Upper lobe of right lung (tissue), 1 donor: ENCODE measurements at regions not wholly inside any gene's neighbourhood (a gene's known extent, or its start where the extent isn't known, plus 50 kb on each side); places are given as distances from the start of the nearest gene placed in this dataset.
A peak's percentile ranks its signal among the peaks of the same experiment; 100 is the strongest.

Source experiments
- ATAC-seq: fragments of 200-7000 bp; cut with Tn5 transposase; one replicate; pipeline ENCODE4 v1.9.1; 2020; ENCODE audit warnings: mild to moderate bottlenecking, moderate library complexity
- DNase-seq: peaks from one replicate; pipeline ENCODE4 v3.0.0-alpha.2; 2020
- H3K27ac ChIP-seq: fragments of 200-600 bp; one replicate; pipeline ENCODE4 v1.8.0; 2022
- H3K27me3 ChIP-seq: fragments of 200-600 bp; one replicate; pipeline ENCODE4 v1.8.0; 2022; ENCODE audit warnings: mild to moderate bottlenecking
- H3K36me3 ChIP-seq: fragments of 200-600 bp; one replicate; pipeline ENCODE4 v1.8.0; 2022
- H3K4me1 ChIP-seq: fragments of 200-600 bp; one replicate; pipeline ENCODE4 v1.8.0; 2022
- H3K4me3 ChIP-seq: fragments of 200-600 bp; one replicate; pipeline ENCODE4 v1.8.0; 2022; ENCODE audit warnings: mild to moderate bottlenecking
- H3K9me3 ChIP-seq: fragments of 200-600 bp; one replicate; pipeline ENCODE4 v1.8.0; 2022
- intact Hi-C: fragments of 100-400 bp; cut with DNase I; formaldehyde crosslinking; loops from one replicate; pipeline ENCODE4 v1.11.0; 2022
- TF ChIP-seq, protein P1 (sequence below): fragments of 200-600 bp; IDR thresholded peaks from one replicate; pipeline ENCODE4 v1.8.0; 2022; ENCODE audit warnings: antibody characterized with exemption
- donor health status: DM: no; HTN: yes; CAD: no; lungs with severe emphysema.

DNA sequence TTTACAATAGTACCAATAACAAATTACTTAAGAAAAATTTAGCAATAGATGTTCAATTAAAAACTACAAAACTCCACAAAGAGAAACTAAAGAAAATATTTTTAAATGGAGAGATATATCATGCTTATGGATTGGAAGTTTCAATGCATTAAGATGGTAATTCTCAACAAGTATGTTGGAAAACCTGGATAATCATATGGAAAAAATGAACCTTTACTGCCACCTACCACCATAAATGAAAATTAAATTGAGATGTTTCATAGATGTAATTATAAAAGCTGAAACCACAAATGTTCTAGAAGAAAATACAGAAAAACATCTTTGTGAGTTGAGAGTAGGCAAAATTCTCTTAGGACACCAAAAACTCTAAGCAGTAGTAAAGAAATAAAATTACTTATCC lies 121.7 kb downstream of the ANKRD18B start:
- intact Hi-C loops, result no loop called here
- TF ChIP-seq, protein P1, sequence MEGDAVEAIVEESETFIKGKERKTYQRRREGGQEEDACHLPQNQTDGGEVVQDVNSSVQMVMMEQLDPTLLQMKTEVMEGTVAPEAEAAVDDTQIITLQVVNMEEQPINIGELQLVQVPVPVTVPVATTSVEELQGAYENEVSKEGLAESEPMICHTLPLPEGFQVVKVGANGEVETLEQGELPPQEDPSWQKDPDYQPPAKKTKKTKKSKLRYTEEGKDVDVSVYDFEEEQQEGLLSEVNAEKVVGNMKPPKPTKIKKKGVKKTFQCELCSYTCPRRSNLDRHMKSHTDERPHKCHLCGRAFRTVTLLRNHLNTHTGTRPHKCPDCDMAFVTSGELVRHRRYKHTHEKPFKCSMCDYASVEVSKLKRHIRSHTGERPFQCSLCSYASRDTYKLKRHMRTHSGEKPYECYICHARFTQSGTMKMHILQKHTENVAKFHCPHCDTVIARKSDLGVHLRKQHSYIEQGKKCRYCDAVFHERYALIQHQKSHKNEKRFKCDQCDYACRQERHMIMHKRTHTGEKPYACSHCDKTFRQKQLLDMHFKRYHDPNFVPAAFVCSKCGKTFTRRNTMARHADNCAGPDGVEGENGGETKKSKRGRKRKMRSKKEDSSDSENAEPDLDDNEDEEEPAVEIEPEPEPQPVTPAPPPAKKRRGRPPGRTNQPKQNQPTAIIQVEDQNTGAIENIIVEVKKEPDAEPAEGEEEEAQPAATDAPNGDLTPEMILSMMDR, result no peak
- Histone ChIP-seq H3K27me3 (peaks cover 7% of the 10 kb centered on the region), H3K9me3 (no peaks in the 10 kb centered on the region), H3K4me3 (no peak overlapping the region), H3K27ac (no peak overlapping the region), H3K4me1 (no peaks in the 10 kb centered on the region), H3K36me3 (no peaks in the 10 kb centered on the region)
- DNase-seq, result no peak
- ATAC-seq, result no peak

DNA sequence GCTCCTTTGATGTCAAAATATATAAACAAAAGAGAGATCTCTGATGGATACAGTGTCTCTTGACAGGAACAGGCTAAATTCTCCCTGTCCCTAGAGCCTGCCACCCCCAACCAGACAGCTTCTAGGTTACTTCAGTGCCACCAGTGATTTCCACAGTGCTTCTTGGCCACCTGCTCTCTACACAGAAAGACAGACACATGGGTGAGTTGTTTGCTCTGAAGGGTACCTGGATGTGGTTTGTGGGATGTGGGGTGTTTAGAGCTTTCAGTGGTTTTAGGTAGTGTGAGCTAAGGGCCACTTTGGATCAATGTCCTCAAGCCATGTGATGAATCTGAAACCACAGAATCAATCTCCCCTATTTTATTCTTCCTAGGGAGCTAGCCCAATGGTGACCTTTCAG lies 125.4 kb downstream of the ANKRD18B start:
- DNase-seq, result no peak
- TF ChIP-seq, protein P1, result no peak
- H3K27ac ChIP-seq, result no peak overlapping the region
- H3K36me3 ChIP-seq, result no peaks in the 10 kb centered on the region
- intact Hi-C loops, result no loop called here
- H3K4me3 ChIP-seq, result no peak overlapping the region
- H3K27me3 ChIP-seq, result no peaks in the 10 kb centered on the region
- H3K4me1 ChIP-seq, result no peaks in the 10 kb centered on the region
- no peak for ATAC-seq
- no peaks in the 10 kb centered on the region for H3K9me3 ChIP-seq

DNA sequence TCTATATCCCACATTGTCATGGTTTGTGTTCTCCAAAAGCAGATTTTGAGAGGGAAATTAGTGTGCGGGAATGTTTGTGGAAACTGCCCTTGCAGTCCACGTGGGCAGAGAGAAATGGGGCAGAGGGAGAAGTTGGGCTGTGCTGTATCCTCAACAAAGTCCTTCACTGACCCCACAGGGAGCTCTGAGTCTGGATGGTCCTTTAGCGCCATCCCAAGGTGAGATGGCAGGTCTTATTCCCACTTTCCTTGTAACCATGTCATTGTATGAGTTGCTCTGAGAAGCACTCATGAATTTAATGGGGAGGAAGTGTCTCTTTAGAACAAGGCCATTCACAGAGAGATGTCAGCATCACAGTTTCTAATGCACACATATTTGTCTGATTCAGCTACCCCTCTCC lies 127.1 kb downstream of the ANKRD18B start:
- Histone ChIP-seq H3K4me3 (no peak overlapping the region), H3K27ac (no peak overlapping the region), H3K9me3 (no peaks in the 10 kb centered on the region), H3K27me3 (no peaks in the 10 kb centered on the region), H3K36me3 (no peaks in the 10 kb centered on the region), H3K4me1 (no peaks in the 10 kb centered on the region)
- TF ChIP-seq, protein P1, result no peak
- intact Hi-C loops, result no loop called here
- ATAC-seq (no peak), DNase-seq (no peak)

DNA sequence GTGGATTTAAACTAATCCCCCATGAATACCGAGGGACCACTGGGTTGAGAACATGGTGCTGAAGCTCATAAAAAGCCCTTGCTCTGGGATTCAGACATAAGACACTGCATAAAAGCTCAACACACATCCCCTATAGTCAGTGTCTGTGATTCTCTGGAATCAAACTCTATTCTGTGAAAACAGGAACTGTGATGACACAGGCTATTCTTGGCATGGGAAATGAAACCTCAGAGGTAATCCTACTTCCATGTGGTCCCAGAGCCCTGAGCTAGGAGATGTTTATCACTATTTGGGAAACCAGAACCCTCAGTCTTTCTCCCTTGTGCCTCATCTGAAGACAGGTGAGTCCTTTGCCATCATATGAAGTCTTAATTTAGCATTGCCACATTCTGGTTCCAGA lies 135.4 kb upstream of the PRSS3 start:
- Histone ChIP-seq H3K27ac (no peak overlapping the region), H3K4me3 (no peak overlapping the region), H3K27me3 (no peaks in the 10 kb centered on the region), H3K9me3 (no peaks in the 10 kb centered on the region), H3K4me1 (no peaks in the 10 kb centered on the region), H3K36me3 (no peaks in the 10 kb centered on the region)
- intact Hi-C loops, result no loop called here
- TF ChIP-seq, protein P1, result no peak
- DNase-seq, result no peak
- peak; percentile 61 for ATAC-seq

DNA sequence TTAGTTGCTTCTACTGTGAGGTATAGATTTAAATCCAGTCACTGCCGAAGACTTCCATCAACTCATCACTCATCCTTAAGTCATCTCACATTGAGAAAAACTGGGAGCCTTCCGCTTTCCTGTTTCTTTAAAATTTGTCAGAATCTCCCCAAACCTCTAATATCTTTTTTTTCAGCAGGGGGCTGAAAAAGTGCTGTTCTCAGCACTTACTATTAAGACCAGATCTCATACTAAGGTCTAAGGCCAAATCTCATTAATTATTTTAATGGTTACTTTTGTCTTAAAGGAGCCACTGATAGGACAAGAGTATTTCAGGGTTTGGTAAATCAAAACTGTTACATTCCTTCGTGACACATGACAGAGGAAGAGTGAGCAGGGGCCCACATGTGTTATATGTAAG lies 134.6 kb upstream of the PRSS3 start:
- intact Hi-C loops, result no loop called here
- Histone ChIP-seq H3K27me3 (peaks cover 5% of the 10 kb centered on the region), H3K4me1 (no peaks in the 10 kb centered on the region), H3K9me3 (no peaks in the 10 kb centered on the region), H3K36me3 (no peaks in the 10 kb centered on the region), H3K27ac (no peak overlapping the region), H3K4me3 (no peak overlapping the region)
- TF ChIP-seq, protein P1, result no peak
- ATAC-seq (no peak), DNase-seq (no peak)

DNA sequence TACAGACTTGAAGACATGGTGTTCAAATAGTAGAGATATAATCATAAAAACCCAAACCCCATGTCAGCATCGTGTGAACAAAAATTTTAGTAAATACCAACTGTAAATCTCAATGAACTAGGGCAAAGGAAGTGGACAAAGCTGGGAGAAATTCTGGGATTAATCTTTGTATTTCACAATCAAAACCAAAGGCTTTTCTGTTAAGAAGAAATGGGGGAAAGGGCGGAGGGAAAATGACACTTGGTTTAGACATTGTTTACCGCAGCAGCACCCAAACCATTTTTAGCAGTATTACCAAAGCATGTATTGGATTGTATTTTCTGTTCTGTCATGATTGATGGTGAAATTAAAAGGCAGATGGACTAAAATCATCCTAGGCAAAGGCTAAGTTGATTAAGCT lies 134.2 kb upstream of the PRSS3 start:
- DNase-seq, result no peak
- Histone ChIP-seq H3K4me3 (no peak overlapping the region), H3K4me1 (no peaks in the 10 kb centered on the region), H3K9me3 (no peaks in the 10 kb centered on the region), H3K27ac (no peak overlapping the region), H3K27me3 (peaks cover 6% of the 10 kb centered on the region), H3K36me3 (no peaks in the 10 kb centered on the region)
- intact Hi-C loops, result no loop called here
- TF ChIP-seq, protein P1, result no peak
- no peak for ATAC-seq
